Fibroblast of skin of right quadriceps (primary cell): ENCODE measurements at regions not wholly inside any gene's neighbourhood (a gene's known extent, or its start where the extent isn't known, plus 50 kb on each side); places are given as distances from the start of the nearest gene placed in this dataset.

ENCODE experiments used
- DNase-seq: peaks from one replicate; pipeline ENCODE4 v3.0.0-alpha.2; 2013

DNA sequence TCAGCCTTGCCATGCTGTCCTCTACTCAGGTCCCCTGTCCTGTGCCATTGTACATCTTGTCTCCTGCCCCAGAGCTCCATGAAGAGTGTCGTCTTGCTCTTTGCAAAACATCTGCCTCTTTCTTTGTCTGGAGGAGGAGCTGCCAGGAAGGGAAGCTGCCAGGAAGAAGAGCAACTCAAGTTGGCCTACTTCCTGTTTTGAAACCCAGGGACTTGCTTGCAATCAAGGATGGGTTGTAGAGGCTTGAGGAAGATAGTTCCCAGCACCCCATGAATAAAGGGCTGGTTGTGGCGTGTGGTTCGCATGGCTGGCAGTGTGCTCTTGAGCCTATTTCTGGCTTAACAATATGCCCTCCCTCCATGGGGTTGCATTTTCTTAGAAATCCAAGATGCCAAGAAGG, 53.0 kb upstream of the CPEB4 start:
- DNase-seq = no peak

DNA sequence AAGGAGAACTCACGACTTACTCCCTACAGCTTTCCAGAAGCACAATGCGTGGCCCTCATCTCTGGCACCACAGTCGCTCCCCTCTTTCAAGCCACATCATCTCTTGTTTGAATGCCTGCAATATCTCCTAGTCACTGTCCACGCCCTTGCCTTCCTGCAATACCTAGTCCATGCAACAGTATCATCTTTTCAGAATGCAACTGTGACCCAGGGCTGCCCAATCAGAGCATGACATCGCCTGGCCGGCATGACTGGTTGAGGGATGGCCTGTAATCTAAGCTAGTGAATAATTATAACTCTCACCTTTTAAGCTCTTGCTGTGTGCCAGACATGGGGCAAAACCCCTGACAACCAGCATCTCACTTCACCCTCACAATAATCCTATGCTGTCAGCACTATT, 52.5 kb upstream of the CPEB4 start:
- no peak for DNase-seq

DNA sequence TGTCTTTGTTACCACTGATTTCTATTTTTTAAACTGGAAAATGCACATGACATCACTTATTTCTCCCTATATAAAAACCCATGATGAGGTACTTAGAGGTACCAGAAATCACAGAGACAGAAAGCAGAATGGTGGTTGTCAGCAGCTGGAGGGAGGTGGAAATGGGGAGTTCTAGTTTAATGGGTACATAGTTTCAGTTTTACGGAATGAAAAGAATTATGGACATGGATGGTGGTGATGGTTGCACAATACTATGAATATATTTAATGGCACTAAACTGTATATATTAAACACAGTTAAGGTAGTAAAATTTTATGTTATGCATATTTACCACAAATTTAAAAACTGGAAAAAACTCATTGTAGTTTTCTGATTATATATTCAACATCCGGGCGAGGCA, 50.5 kb upstream of the CPEB4 start:
- no peak for DNase-seq
